ENCODE measurements at regions not wholly inside any gene's neighbourhood (a gene's known extent, or its start where the extent isn't known, plus 50 kb on each side); places are given as distances from the start of the nearest gene placed in this dataset.
A peak's percentile ranks its signal among the peaks of the same experiment; 100 is the strongest.

DNA sequence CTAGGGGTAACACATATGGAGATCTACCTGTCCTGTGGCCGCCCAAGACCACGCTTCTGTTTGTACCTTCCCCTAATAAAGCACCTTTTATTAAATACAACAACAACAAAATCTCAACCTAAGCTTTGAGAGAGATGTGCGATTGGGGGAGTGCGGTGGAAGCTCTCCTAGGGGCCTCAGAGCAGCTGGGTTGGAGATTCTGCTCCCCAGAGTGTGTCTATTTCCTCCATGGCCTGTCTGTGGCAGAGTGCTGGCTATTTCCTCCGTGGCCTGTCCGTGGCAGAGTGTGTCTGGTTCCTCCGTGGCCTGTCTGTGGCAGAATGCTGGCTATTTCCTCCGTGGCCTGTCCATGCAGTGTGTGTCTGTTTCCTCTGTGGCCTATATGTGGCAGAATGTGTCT is 139.3 kb upstream of the IPO9 start:
- Histone ChIP-seq H2BK120ac (replicated peaks; ENCODE audit: low read depth, low read length) (no peak overlapping the region), H3K79me1 (ENCODE audit: low read depth, low read length) (peaks cover 7% of the 10 kb centered on the region; the same call in 1 of the 2 replicates), H3K4me1 (replicated peaks in 1 of 4; ENCODE audit: control insufficient read depth in 3 of 4, insufficient read depth in 4 of 4, low read length in 3 of 4) (peaks cover 24 to 48% (median 33%) of the 10 kb centered on the region in 4 experiments), H3K56ac (replicated peaks; ENCODE audit: insufficient read length, low read depth, low read length) (no peak overlapping the region), H2AFZ (ENCODE audit: low read length) (no peak overlapping the region), H3K27ac (ENCODE audit: low read depth, low read length) (no peak overlapping the region), H3K4me3 (ENCODE audit: extremely low read depth in 1 of 4, insufficient read depth in 2 of 4, low read depth in 3 of 4, low read length in 4 of 4) (no peak overlapping the region), H3K4ac (replicated peaks; ENCODE audit: insufficient read length, low read depth, low read length) (no peak overlapping the region), H3K9ac (replicated peaks in 1 of 4; ENCODE audit: extremely low read depth in 1 of 4, low read depth in 3 of 4, low read length in 3 of 4) (no peak overlapping the region), H2BK15ac (ENCODE audit: low read length) (no peak overlapping the region), H3K27me3 (replicated peaks in 1 of 4; ENCODE audit: control insufficient read depth in 3 of 4, extremely low read depth in 1 of 4, insufficient read depth in 3 of 4, low read length in 3 of 4) (no peaks in the 10 kb centered on the region), H3K4me2 (ENCODE audit: insufficient read depth in 1 of 2, low read depth in 2 of 2, low read length in 2 of 2) (no peak overlapping the region), H2BK20ac (ENCODE audit: low read length) (peak overlapping the region; percentile 64; the same call in 1 of the 2 replicates), H2AK5ac (ENCODE audit: low read depth, low read length) (no peak overlapping the region), H4K20me1 (replicated peaks in 1 of 2; ENCODE audit: control insufficient read depth in 1 of 2, insufficient read depth in 2 of 2, low read length in 2 of 2) (no peaks in the 10 kb centered on the region), H3K14ac (ENCODE audit: insufficient read length) (no peak overlapping the region), H4K5ac (ENCODE audit: insufficient read length, low read depth, low read length) (no peak overlapping the region), H3K79me2 (ENCODE audit: control insufficient read depth in 1 of 2, insufficient read depth in 2 of 2, low read length in 2 of 2) (peaks cover 0 to 15% of the 10 kb centered on the region in 2 experiments; a peak in 1 of 4 replicates), H3K9me3 (ENCODE audit: insufficient read depth in 2 of 2, low read depth in 1 of 2, low read length in 1 of 2) (no peaks in the 10 kb centered on the region), H3K18ac (ENCODE audit: extremely low read depth, low read length) (no peak overlapping the region), H2BK12ac (ENCODE audit: low read depth, low read length) (no peak overlapping the region), H4K91ac (replicated peaks; ENCODE audit: insufficient read length, low read length) (no peak overlapping the region), H3K23me2 (ENCODE audit: low read depth, low read length) (no peaks in the 10 kb centered on the region), H3K23ac (ENCODE audit: insufficient read length) (no peak overlapping the region), H2BK5ac (ENCODE audit: low read depth, low read length) (no peak overlapping the region), H4K8ac (ENCODE audit: extremely low read depth, insufficient read depth, low read length) (no peak overlapping the region), H3K36me3 (ENCODE audit: control insufficient read depth in 2 of 4, insufficient read depth in 4 of 4, low read length in 3 of 4) (no peaks in the 10 kb centered on the region)
- TF ChIP-seq EGR1 (IDR thresholded peaks at IDR 0.05; ENCODE audit: borderline replicate concordance, low read depth, low read length) (peak; percentile 33; the same call in 1 of the 2 replicates), YY1 (IDR thresholded peaks at IDR 0.05; ENCODE audit: low read depth, low read length) (no peak)
- DNase-seq (ENCODE audit: low read depth in 1 of 2, low spot score in 2 of 2) (no peak), FAIRE-seq (no peak)
- POLR2A ChIA-PET (ENCODE audit: partially characterized antibody) = no interaction called here
- WGBS, 2 experiments (ENCODE audit: extremely low coverage in 1 of 2, insufficient coverage in 1 of 2, insufficient read length in 1 of 2, insufficient replicate concordance in 2 of 2, low coverage in 1 of 2, low lambda C conversion rate in 2 of 2, missing lambda C conversion rate in 1 of 2) = 95% methylated on average over 8 of the region's 8 CpGs; no CpG with 5 or more reads in 1 of the 2 experiments
- CTCF ChIA-PET (ENCODE audit: partially characterized antibody) = interaction anchor here (0.8 to 2.4 kb wide), 3 partner anchors 17 to 209 kb away, joined by 3 to 6 read pairs (median 3); no protein-coding TSS in a partner anchor

Data from H1 (cell line).